GM21360 (cell line): ENCODE measurements at regions not wholly inside any gene's neighbourhood (a gene's known extent, or its start where the extent isn't known, plus 50 kb on each side); places are given as distances from the start of the nearest gene placed in this dataset.
"Not testable (repeated sequence)": the region's sequence is repeated elsewhere in the genome, so short reads cannot be mapped to it uniquely, and the experiment has no call there.

ENCODE experiments used
- ATAC-seq: cut with Tn5 transposase; IDR thresholded peaks from one replicate; pipeline ENCODE4 v1.9.1; 2021; ENCODE audit warnings: mild to moderate bottlenecking, moderate library complexity; ENCODE audit not compliant: unreplicated experiment

GRCh38 chr5:127213231-127213630, 77.4 kb upstream of the MEGF10 start:
- no peak for ATAC-seq

GRCh38 chr5:127216143-127216542, 74.5 kb upstream of the MEGF10 start:
- ATAC-seq, result no peak

- ATAC-seq, result no peak
Observed at GRCh38 chr5:127216898-127217675, 73.5 kb upstream of the MEGF10 start.

GRCh38 chr5:127221936-127222335, 68.7 kb upstream of the MEGF10 start:
- not testable (repeated sequence) for ATAC-seq

GRCh38 chr5:127222571-127223156, 67.9 kb upstream of the MEGF10 start:
- peak; percentile 77 for ATAC-seq

- ATAC-seq, result peak; percentile 5
Observed at GRCh38 chr5:127223256-127223974, 67.2 kb upstream of the MEGF10 start.

GRCh38 chr5:127227881-127228280, 62.7 kb upstream of the MEGF10 start:
- ATAC-seq, result no peak

GRCh38 chr5:127228540-127229184, 61.9 kb upstream of the MEGF10 start:
- ATAC-seq, result no peak

GRCh38 chr5:127229185-127229889, 61.3 kb upstream of the MEGF10 start:
- ATAC-seq, result peak; percentile 76

- no peak for ATAC-seq
Observed at GRCh38 chr5:127231118-127231517, 59.5 kb upstream of the MEGF10 start.

- ATAC-seq, result no peak
Observed at GRCh38 chr5:127233590-127233989, 57.0 kb upstream of the MEGF10 start.

GRCh38 chr5:127235136-127235535, 55.5 kb upstream of the MEGF10 start:
- ATAC-seq, result no peak

GRCh38 chr5:127236254-127236653, 54.3 kb upstream of the MEGF10 start:
- no peak for ATAC-seq
